Endodermal cell (in vitro differentiated cells): ENCODE measurements at regions not wholly inside any gene's neighbourhood (a gene's known extent, or its start where the extent isn't known, plus 50 kb on each side); places are given as distances from the start of the nearest gene placed in this dataset.

Experiments used
- DNase-seq: peaks from one replicate; pipeline ENCODE4 v3.0.0-alpha.2; 2017
- H3K27ac ChIP-seq: 2 replicates; pipeline ENCODE4 v1.5.1; 2013; ENCODE audit warnings: mild to moderate bottlenecking, low read depth, low read length, moderate library complexity
- H3K27me3 ChIP-seq: 2 replicates; pipeline ENCODE4 v1.6.1; 2013; ENCODE audit warnings: mild to moderate bottlenecking, low read length, moderate library complexity; ENCODE audit not compliant: insufficient read depth, control insufficient read depth, poor library complexity, severe bottlenecking
- H3K36me3 ChIP-seq: 2 replicates; pipeline ENCODE4 v1.7.0; 2013; ENCODE audit warnings: mild to moderate bottlenecking, low read length, moderate library complexity; ENCODE audit not compliant: control insufficient read depth, insufficient read depth
- H3K4me1 ChIP-seq: one replicate; pipeline ENCODE4 v1.7.0; 2013; ENCODE audit warnings: low read length; ENCODE audit not compliant: control insufficient read depth, insufficient read depth
- H3K4me3 ChIP-seq: 2 replicates; pipeline ENCODE4 v1.5.1; 2013; ENCODE audit warnings: mild to moderate bottlenecking, low read length, moderate library complexity
- H3K9ac ChIP-seq: 2 replicates; pipeline ENCODE4 v1.6.1; 2013; ENCODE audit warnings: mild to moderate bottlenecking, low read length, moderate library complexity; ENCODE audit not compliant: poor library complexity, severe bottlenecking; ENCODE audit errors: extremely low read depth
- H3K9me3 ChIP-seq: 2 replicates; pipeline ENCODE4 v1.6.1; 2013; ENCODE audit warnings: mild to moderate bottlenecking, low read length, moderate library complexity; ENCODE audit not compliant: control insufficient read depth
- H3K27ac Mint-ChIP-seq: 2 replicates; pipeline ENCODE4 v1.8.0; 2020; ENCODE audit warnings: mixed read lengths
- H3K27me3 Mint-ChIP-seq: 2 replicates; pipeline ENCODE4 v1.8.0; 2021; ENCODE audit warnings: mild to moderate bottlenecking, mixed read lengths; ENCODE audit not compliant: insufficient read depth
- H3K36me3 Mint-ChIP-seq: 2 replicates; pipeline ENCODE4 v1.8.0; 2020; ENCODE audit warnings: low read depth, mixed read lengths
- H3K4me1 Mint-ChIP-seq: 2 replicates; pipeline ENCODE4 v1.8.0; 2020; ENCODE audit warnings: mixed read lengths
- H3K4me3 Mint-ChIP-seq: 2 replicates; pipeline ENCODE4 v1.8.0; 2020; ENCODE audit warnings: mild to moderate bottlenecking, moderate library complexity, mixed read lengths
- H3K9me3 Mint-ChIP-seq: 2 replicates; pipeline ENCODE4 v1.8.0; 2020; ENCODE audit warnings: mild to moderate bottlenecking, mixed read lengths
- CTCF ChIP-seq: fragments of 200-600 bp; sonication (generic); conservative IDR thresholded peaks from 2 replicates; pipeline ENCODE4 v1.5.0; 2021; ENCODE audit warnings: antibody characterized with exemption, mild to moderate bottlenecking
- WGBS, 2 experiments: methylation state at CpG; one replicate each; pipeline versions ENCODE4 v1.1.5 to v1.1.7; 2013; ENCODE audit warnings: missing lambda C conversion rate in 2 of 2, mixed read lengths in 1 of 2; ENCODE audit not compliant: insufficient coverage in 1 of 2, insufficient read length in 1 of 2; 5-methylcytosine and 5-hydroxymethylcytosine counted together

- H3K27ac Mint-ChIP-seq: no peak overlapping the region
- no peak overlapping the region for H3K4me3 Mint-ChIP-seq
- Histone ChIP-seq H3K4me3 (no peak overlapping the region), H3K36me3 (no peaks in the 10 kb centered on the region), H3K27ac (no peak overlapping the region), H3K27me3 (no peaks in the 10 kb centered on the region), H3K9me3 (peaks cover 4% of the 10 kb centered on the region), H3K4me1 (no peaks in the 10 kb centered on the region), H3K9ac (no peak overlapping the region)
- no peak for TF ChIP-seq CTCF
- no peaks in the 10 kb centered on the region for H3K36me3 Mint-ChIP-seq
- 80 to 91% methylated on average over 1 of the region's 1 CpG for WGBS, 2 experiments
- peaks cover 15% of the 10 kb centered on the region for H3K9me3 Mint-ChIP-seq
- H3K4me1 Mint-ChIP-seq: peaks cover 5% of the 10 kb centered on the region
- DNase-seq: no peak
- no peaks in the 10 kb centered on the region for H3K27me3 Mint-ChIP-seq
These were observed 1223.2 kb upstream of the ACVR2A start for GRCh38 chr2:146621656-146622055.

GRCh38 chr2:146615778-146616177 lies 1229.1 kb upstream of the ACVR2A start:
- DNase-seq: no peak
- no peaks in the 10 kb centered on the region for H3K36me3 Mint-ChIP-seq
- Histone ChIP-seq H3K9me3 (peaks cover 19% of the 10 kb centered on the region), H3K4me1 (no peaks in the 10 kb centered on the region), H3K27ac (no peak overlapping the region), H3K27me3 (no peaks in the 10 kb centered on the region), H3K36me3 (no peaks in the 10 kb centered on the region), H3K9ac (no peak overlapping the region), H3K4me3 (no peak overlapping the region)
- 82 to 100% methylated on average over 1 of the region's 1 CpG for WGBS, 2 experiments
- no peak for TF ChIP-seq CTCF
- H3K9me3 Mint-ChIP-seq: peaks cover 21% of the 10 kb centered on the region
- H3K27me3 Mint-ChIP-seq: no peaks in the 10 kb centered on the region
- no peak overlapping the region for H3K27ac Mint-ChIP-seq
- no peaks in the 10 kb centered on the region for H3K4me1 Mint-ChIP-seq
- no peak overlapping the region for H3K4me3 Mint-ChIP-seq

GRCh38 chr2:146608490-146608889 lies 1236.3 kb upstream of the ACVR2A start:
- Histone ChIP-seq H3K9ac (no peak overlapping the region), H3K27ac (no peak overlapping the region), H3K4me3 (no peak overlapping the region), H3K4me1 (no peaks in the 10 kb centered on the region), H3K27me3 (no peaks in the 10 kb centered on the region), H3K36me3 (no peaks in the 10 kb centered on the region), H3K9me3 (no peaks in the 10 kb centered on the region)
- Mint-ChIP-seq H3K27me3 (no peaks in the 10 kb centered on the region), H3K36me3 (no peaks in the 10 kb centered on the region), H3K4me1 (no peaks in the 10 kb centered on the region), H3K27ac (no peak overlapping the region), H3K9me3 (no peaks in the 10 kb centered on the region), H3K4me3 (no peak overlapping the region)
- no CpG with 5 or more reads among the region's 1 CpG for WGBS, 2 experiments
- TF ChIP-seq CTCF: no peak
- DNase-seq: no peak
